GM04503 (cell line): ENCODE measurements at regions not wholly inside any gene's neighbourhood (a gene's known extent, or its start where the extent isn't known, plus 50 kb on each side); places are given as distances from the start of the nearest gene placed in this dataset.
A peak's percentile ranks its signal among the peaks of the same experiment; 100 is the strongest.
"Not testable (repeated sequence)": the region's sequence is repeated elsewhere in the genome, so short reads cannot be mapped to it uniquely, and the experiment has no call there.

Experiments
- DNase-seq: peaks from one replicate; pipeline ENCODE4 v3.0.0-alpha.2; 2012; ENCODE audit warnings: low read depth

DNA sequence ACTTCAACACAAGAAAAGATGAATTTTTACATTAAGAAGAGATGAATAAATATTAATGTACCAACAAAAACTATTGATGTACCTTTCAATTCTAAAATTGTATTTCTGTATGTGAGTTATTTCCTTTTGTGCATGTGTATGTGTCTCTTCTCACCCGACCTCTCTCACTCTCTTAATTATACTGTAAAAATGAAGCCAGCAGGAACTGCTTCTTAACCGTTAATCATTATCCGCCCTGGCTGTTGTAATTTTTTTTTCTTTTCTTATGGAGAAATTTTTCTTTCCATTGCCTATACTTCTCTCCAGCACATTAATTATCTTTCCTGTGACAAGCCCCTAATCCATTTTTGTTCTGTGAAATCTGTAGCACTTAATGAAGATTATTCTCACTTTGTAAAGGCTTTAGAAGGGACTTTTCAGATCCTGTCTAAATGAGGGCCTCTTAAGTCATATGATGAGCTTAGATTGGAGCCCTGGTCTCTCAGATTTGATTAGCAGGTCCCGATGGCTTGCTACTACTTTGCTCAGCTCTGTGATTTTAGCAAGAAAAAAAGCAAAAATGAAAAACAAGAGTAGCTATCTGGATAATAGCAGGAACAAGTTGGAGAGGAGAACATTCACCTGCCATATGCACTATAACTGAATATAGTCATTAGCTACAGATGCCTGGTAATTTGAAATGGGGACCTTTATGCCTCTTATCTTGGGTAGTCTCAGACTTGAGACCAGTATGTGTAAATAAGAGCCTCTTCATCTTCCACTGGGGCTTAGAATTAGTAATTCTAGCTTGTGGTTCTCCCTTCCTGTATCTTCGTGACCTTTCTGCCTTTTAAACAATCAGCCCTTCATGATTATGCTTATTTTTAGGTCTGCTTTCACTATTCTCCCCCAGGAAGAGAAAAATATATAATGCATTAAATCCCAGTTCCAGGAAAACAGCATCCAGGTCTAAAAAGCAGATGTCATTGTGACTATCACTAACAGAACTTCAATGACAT, 80.0 kb upstream of the COL1A2 start:
- no peak for DNase-seq

DNA sequence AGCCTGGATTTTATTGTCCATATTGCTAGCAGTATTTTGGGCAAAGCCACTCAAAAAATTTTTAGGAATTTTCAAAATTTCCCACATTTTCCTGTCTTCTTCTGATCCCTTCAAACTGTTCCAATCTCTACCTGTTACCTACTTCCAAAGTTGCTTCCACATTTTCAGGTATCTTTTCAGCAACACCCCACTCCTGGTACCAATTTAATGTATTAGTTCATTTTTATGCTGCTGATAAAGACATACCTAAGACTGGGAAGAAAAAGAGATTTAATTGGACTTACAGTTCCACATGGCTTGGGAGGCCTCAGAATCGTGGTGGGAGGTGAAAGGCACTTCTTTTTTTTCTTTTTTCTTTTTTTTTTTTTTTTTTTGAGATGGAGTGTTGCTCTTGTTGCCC, 73.6 kb upstream of the COL1A2 start:
- DNase-seq = not testable (repeated sequence)

- DNase-seq = no peak
Observed at GRCh38 chr7:94323844-94324243, 70.9 kb upstream of the COL1A2 start.

GRCh38 chr7:94324380-94325121, 70.1 kb upstream of the COL1A2 start:
- peak; percentile 34 for DNase-seq

DNA sequence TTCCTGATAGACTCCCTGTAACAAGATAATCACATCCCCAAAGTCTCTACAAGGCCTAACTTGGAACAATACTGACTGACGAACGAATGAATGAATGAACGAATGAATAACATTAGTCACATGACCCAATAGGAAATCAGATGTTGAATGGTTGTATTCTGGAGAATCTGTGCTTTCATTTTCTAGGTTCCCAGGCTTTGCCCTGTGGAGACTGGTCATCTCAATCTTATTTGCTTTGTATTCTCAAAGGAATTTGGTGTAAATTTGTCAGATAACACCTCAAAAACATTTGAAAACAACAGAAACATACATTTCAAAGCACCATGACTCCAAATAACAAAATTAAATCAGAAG, 69.6 kb upstream of the COL1A2 start:
- DNase-seq = no peak

DNA sequence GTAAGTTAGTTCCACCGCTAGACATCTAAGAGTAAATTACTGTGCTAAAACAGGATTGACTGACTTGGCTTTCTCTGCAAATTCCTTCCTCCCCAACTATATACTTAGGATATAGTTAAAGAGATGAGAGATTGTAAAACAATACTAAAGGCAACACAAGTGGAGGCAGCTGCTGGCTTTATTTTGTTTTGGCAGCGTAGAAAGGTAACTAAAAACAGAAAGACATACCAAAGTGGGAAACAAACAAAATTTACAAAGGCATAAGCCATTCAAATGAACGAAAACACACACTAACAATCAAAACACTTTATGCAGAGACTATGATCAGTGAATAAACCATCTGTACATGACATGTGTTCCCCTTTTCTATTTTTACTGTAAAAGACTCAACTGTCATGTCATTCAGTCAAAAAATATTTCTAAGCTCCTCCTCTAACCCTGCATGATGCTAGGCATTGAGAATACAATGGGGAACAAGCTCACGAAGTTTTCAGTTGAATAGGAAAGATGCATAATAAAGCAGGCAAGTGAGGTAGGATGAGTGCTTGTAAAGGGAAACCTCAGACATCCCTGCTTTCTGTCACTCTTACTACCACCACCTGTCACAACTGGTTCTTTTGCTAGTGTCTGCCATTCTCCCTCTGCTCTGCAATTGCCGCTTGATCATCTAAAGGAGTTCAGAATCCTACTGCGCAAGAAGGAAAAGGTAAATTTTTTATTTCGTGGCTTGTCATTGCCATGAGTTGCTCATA, 64.2 kb upstream of the COL1A2 start:
- no peak for DNase-seq

DNA sequence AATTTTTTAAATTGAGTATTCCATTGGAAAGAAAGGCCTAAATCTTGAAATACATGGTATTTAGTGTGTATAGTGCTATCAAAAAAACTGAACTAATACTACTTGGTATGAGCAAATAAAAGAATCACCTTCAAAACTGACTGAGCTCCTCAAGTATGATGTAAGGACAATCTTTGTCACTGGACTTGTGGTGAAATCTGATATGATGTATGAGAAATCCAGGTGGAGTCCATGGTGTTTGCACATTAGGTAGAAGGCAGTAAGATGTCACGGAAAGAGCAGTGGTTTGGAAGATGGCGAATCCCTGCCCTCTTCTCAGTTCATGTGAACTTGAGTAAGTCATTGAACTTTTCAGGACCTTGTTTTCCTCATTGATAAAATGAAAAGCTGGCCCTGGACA, 62.1 kb upstream of the COL1A2 start:
- no peak for DNase-seq

DNA sequence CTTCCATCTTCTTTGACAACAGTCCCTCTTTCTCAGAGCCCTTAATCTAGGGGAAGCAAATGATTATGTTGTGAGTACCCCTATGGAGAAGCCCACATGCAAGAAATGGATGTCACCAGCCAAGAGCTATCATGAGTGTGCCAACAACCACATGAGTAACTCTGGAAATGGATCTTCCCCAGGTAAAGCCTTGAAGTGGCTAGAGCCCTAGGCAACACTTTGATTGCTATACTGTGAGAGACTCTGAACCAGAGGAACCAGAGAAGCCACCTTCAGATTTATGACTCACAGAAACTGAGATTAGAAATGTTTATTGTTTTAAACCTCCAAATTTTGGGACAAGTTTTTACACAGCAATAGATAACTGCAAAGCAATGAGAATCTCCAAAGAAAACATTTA, 60.9 kb upstream of the COL1A2 start:
- DNase-seq = no peak

DNA sequence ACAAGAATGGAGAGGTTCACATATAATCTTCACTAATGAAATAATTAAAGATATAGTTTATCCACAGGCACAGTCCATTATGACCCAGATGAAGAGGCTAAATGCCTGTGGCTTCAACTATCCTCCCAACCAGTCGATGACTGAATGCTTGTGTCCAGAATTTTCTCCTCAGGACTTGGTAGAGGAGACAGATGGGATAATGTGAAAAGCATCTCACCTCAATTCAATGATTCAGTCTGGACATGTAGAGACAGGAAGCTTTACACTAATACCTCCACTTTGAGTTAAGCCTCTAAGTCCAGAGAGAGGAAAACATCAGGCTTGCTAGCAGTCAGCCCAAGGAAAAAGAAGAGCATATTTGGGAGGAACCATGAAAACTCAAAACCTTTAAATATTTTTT, 59.1 kb upstream of the COL1A2 start:
- no peak for DNase-seq

GRCh38 chr7:94336009-94336408, 58.7 kb upstream of the COL1A2 start:
- no peak for DNase-seq

- DNase-seq = peak; percentile 29
Observed at GRCh38 chr7:94338921-94339371, 55.7 kb upstream of the COL1A2 start.

- peak; percentile 64 for DNase-seq
Observed at GRCh38 chr7:94344826-94345225, 49.9 kb upstream of the COL1A2 start.
